Stimulated activated memory B cell treated with anti-CD40 and anti-IgM and Interleukin-4, amounts not matched to agents 10 μg/mL and 1 μg/mL and 100 μg/mL, for 72 hours (primary cell): ENCODE measurements at regions not wholly inside any gene's neighbourhood (a gene's known extent, or its start where the extent isn't known, plus 50 kb on each side); places are given as distances from the start of the nearest gene placed in this dataset.

Source experiments
- ATAC-seq: fragments of 150-1000 bp; cut with Tn5 transposase; 2 replicates; pipeline ENCODE4 v1.10.0; 2021
- H3K27ac Mint-ChIP-seq: one replicate; pipeline ENCODE4 v1.8.0; 2022; ENCODE audit warnings: mild to moderate bottlenecking, mixed read lengths
- H3K27me3 Mint-ChIP-seq: one replicate; pipeline ENCODE4 v1.8.0; 2022; ENCODE audit warnings: mixed read lengths
- H3K36me3 Mint-ChIP-seq: one replicate; pipeline ENCODE4 v1.8.0; 2022; ENCODE audit warnings: mixed read lengths
- H3K4me1 Mint-ChIP-seq: one replicate; pipeline ENCODE4 v1.8.0; 2022; ENCODE audit warnings: mixed read lengths
- H3K4me3 Mint-ChIP-seq: one replicate; pipeline ENCODE4 v1.8.0; 2022; ENCODE audit warnings: mild to moderate bottlenecking, moderate library complexity, mixed read lengths
- H3K9me3 Mint-ChIP-seq: one replicate; pipeline ENCODE4 v1.8.0; 2022; ENCODE audit warnings: mixed read lengths

GRCh38 chr7:155360495-155361345 lies 63.0 kb downstream of the INSIG1 start:
- Mint-ChIP-seq H3K4me1 (peaks cover 64% of the 10 kb centered on the region), H3K27ac (peak overlapping the region; percentile 25)

GRCh38 chr7:155361346-155361680 lies 63.6 kb downstream of the INSIG1 start:
- H3K36me3 Mint-ChIP-seq, result no peaks in the 10 kb centered on the region
- no peaks in the 10 kb centered on the region for H3K9me3 Mint-ChIP-seq
- peaks cover 64% of the 10 kb centered on the region for H3K4me1 Mint-ChIP-seq
- ATAC-seq, result no peak
- H3K4me3 Mint-ChIP-seq, result no peak overlapping the region
- peaks cover 68% of the 10 kb centered on the region for H3K27me3 Mint-ChIP-seq
- H3K27ac Mint-ChIP-seq, result peak overlapping the region; percentile 25

More at GRCh38 chr7:155360495-155361345, 63.0 kb downstream of the INSIG1 start:
- H3K9me3 Mint-ChIP-seq, result no peaks in the 10 kb centered on the region
- peak overlapping the region; percentile 34 for H3K4me3 Mint-ChIP-seq
- no peaks in the 10 kb centered on the region for H3K36me3 Mint-ChIP-seq
- peak; percentile 22 for ATAC-seq
- peaks cover 70% of the 10 kb centered on the region for H3K27me3 Mint-ChIP-seq

GRCh38 chr7:155361947-155362346 lies 64.3 kb downstream of the INSIG1 start:
- Mint-ChIP-seq H3K9me3 (no peaks in the 10 kb centered on the region), H3K4me1 (peaks cover 61% of the 10 kb centered on the region), H3K27me3 (peaks cover 64% of the 10 kb centered on the region), H3K4me3 (no peak overlapping the region), H3K36me3 (no peaks in the 10 kb centered on the region), H3K27ac (no peak overlapping the region)
- ATAC-seq, result no peak

GRCh38 chr7:155362380-155363145 lies 64.9 kb downstream of the INSIG1 start:
- Mint-ChIP-seq H3K27me3 (peaks cover 58% of the 10 kb centered on the region), H3K36me3 (no peaks in the 10 kb centered on the region), H3K4me1 (peaks cover 56% of the 10 kb centered on the region), H3K9me3 (no peaks in the 10 kb centered on the region), H3K27ac (no peak overlapping the region), H3K4me3 (peak overlapping the region; percentile 32)
- no peak for ATAC-seq

GRCh38 chr7:155363146-155363539 lies 65.5 kb downstream of the INSIG1 start:
- no peak for ATAC-seq
- Mint-ChIP-seq H3K36me3 (no peaks in the 10 kb centered on the region), H3K27ac (no peak overlapping the region), H3K9me3 (no peaks in the 10 kb centered on the region), H3K4me1 (peaks cover 56% of the 10 kb centered on the region), H3K27me3 (peaks cover 56% of the 10 kb centered on the region), H3K4me3 (no peak overlapping the region)

- H3K4me1 Mint-ChIP-seq, result peaks cover 55% of the 10 kb centered on the region
- H3K4me3 Mint-ChIP-seq, result no peak overlapping the region
- peaks cover 56% of the 10 kb centered on the region for H3K27me3 Mint-ChIP-seq
- ATAC-seq, result peak; percentile 34
- H3K36me3 Mint-ChIP-seq, result no peaks in the 10 kb centered on the region
- no peak overlapping the region for H3K27ac Mint-ChIP-seq
- H3K9me3 Mint-ChIP-seq, result no peaks in the 10 kb centered on the region
These were observed 66.3 kb downstream of the INSIG1 start for GRCh38 chr7:155363852-155364600.

GRCh38 chr7:155365146-155365874 lies 67.6 kb downstream of the INSIG1 start:
- no peak for ATAC-seq
- Mint-ChIP-seq H3K4me3 (no peak overlapping the region), H3K27me3 (peaks cover 56% of the 10 kb centered on the region)

GRCh38 chr7:155368894-155369600 lies 71.4 kb downstream of the INSIG1 start:
- Mint-ChIP-seq H3K27me3 (peaks cover 69% of the 10 kb centered on the region), H3K4me1 (peaks cover 21% of the 10 kb centered on the region)

More at GRCh38 chr7:155365146-155365874, 67.6 kb downstream of the INSIG1 start:
- H3K4me1 Mint-ChIP-seq, result peaks cover 43% of the 10 kb centered on the region
- H3K27ac Mint-ChIP-seq, result no peak overlapping the region
- no peaks in the 10 kb centered on the region for H3K9me3 Mint-ChIP-seq
- H3K36me3 Mint-ChIP-seq, result no peaks in the 10 kb centered on the region

GRCh38 chr7:155369766-155370165 lies 72.1 kb downstream of the INSIG1 start:
- peaks cover 23% of the 10 kb centered on the region for H3K4me1 Mint-ChIP-seq
- no peaks in the 10 kb centered on the region for H3K9me3 Mint-ChIP-seq
- H3K36me3 Mint-ChIP-seq, result no peaks in the 10 kb centered on the region
- ATAC-seq, result no peak
- no peak overlapping the region for H3K27ac Mint-ChIP-seq
- peaks cover 73% of the 10 kb centered on the region for H3K27me3 Mint-ChIP-seq
- no peak overlapping the region for H3K4me3 Mint-ChIP-seq

More at GRCh38 chr7:155368894-155369600, 71.4 kb downstream of the INSIG1 start:
- Mint-ChIP-seq H3K4me3 (no peak overlapping the region), H3K27ac (no peak overlapping the region), H3K9me3 (no peaks in the 10 kb centered on the region), H3K36me3 (no peaks in the 10 kb centered on the region)
- ATAC-seq, result no peak

GRCh38 chr7:155371331-155371883 lies 73.7 kb downstream of the INSIG1 start:
- H3K4me3 Mint-ChIP-seq, result no peak overlapping the region
- no peak overlapping the region for H3K27ac Mint-ChIP-seq
- H3K9me3 Mint-ChIP-seq, result no peaks in the 10 kb centered on the region
- ATAC-seq, result no peak
- H3K27me3 Mint-ChIP-seq, result peaks cover 78% of the 10 kb centered on the region
- H3K36me3 Mint-ChIP-seq, result no peaks in the 10 kb centered on the region
- peaks cover 37% of the 10 kb centered on the region for H3K4me1 Mint-ChIP-seq

GRCh38 chr7:155371884-155372781 lies 74.5 kb downstream of the INSIG1 start:
- no peaks in the 10 kb centered on the region for H3K9me3 Mint-ChIP-seq
- H3K36me3 Mint-ChIP-seq, result no peaks in the 10 kb centered on the region
- H3K4me3 Mint-ChIP-seq, result peak overlapping the region; percentile 84
- peaks cover 84% of the 10 kb centered on the region for H3K27me3 Mint-ChIP-seq
- H3K27ac Mint-ChIP-seq, result no peak overlapping the region
- H3K4me1 Mint-ChIP-seq, result peaks cover 37% of the 10 kb centered on the region
- peak; percentile 53 for ATAC-seq

GRCh38 chr7:155372782-155373358 lies 75.2 kb downstream of the INSIG1 start:
- peak overlapping the region; percentile 84 for H3K4me3 Mint-ChIP-seq

More at GRCh38 chr7:155372782-155373358, 75.2 kb downstream of the INSIG1 start:
- Mint-ChIP-seq H3K27ac (peak overlapping the region; percentile 23), H3K27me3 (peaks cover 90% of the 10 kb centered on the region), H3K9me3 (no peaks in the 10 kb centered on the region), H3K4me1 (peaks cover 43% of the 10 kb centered on the region), H3K36me3 (no peaks in the 10 kb centered on the region)
- no peak for ATAC-seq
